Neural progenitor cell (in vitro differentiated cells): ENCODE measurements at regions not wholly inside any gene's neighbourhood (a gene's known extent, or its start where the extent isn't known, plus 50 kb on each side); places are given as distances from the start of the nearest gene placed in this dataset.

Experiments
- CTCF ChIP-seq: fragments of 200-600 bp; sonication (generic); IDR thresholded peaks from 2 replicates; pipeline ENCODE4 v1.5.1; 2017; ENCODE audit warnings: antibody characterized with exemption, mild to moderate bottlenecking
- EZH2 ChIP-seq: fragments of 200-600 bp; sonication (generic); IDR thresholded peaks from 2 replicates; pipeline ENCODE4 v1.6.1; 2017; ENCODE audit warnings: antibody characterized with exemption, mild to moderate bottlenecking, moderate library complexity
- EZH2phosphoT487 ChIP-seq: fragments of 200-600 bp; sonication (generic); IDR thresholded peaks from 2 replicates; pipeline ENCODE4 v1.6.1; 2017; ENCODE audit warnings: antibody characterized with exemption

- TF ChIP-seq CTCF = no peak
- TF ChIP-seq EZH2phosphoT487 = no peak
- no peak for TF ChIP-seq EZH2
Observed at GRCh38 chr4:158991534-158992155, 111.2 kb upstream of the RAPGEF2 start.
